HCT116 (cell line): ENCODE measurements at regions not wholly inside any gene's neighbourhood (a gene's known extent, or its start where the extent isn't known, plus 50 kb on each side); places are given as distances from the start of the nearest gene placed in this dataset.
"Not testable (repeated sequence)": the region's sequence is repeated elsewhere in the genome, so short reads cannot be mapped to it uniquely, and the experiment has no call there.

Source experiments
- ATAC-seq: fragments of 200-7000 bp; cut with Tn5 transposase; 2 replicates; pipeline ENCODE4 v1.9.1; 2020; ENCODE audit warnings: mild to moderate bottlenecking, moderate library complexity
- BruUV-seq: library from RNA; stranded (reverse); fragments of 400-500 nt; replicated peaks from 2 replicates; lab custom pipeline; 2021; lab: Mats Ljungman, UMichigan
- CTCF ChIA-PET: fragments of 300-600 bp; sonication (Branson Sonifier 250); formaldehyde crosslinking; loops from one replicate; lab custom pipeline; 2021; ENCODE audit warnings: antibody characterized with exemption; lab: Charles Lee
- POLR2A ChIA-PET: fragments of 300-600, 350-600 bp; sonication (Branson Sonifier 250); formaldehyde crosslinking; loops from one replicate; lab custom pipeline; 2021; ENCODE audit warnings: antibody characterized with exemption; lab: Charles Lee
- RAD21 ChIA-PET, 2 experiments: fragments of 300-600 bp; sonication (Branson Sonifier 250); formaldehyde crosslinking; loops; one replicate each; lab custom pipeline; 2023; ENCODE audit warnings: low total read pairs in 2 of 2; ENCODE audit not compliant: uncharacterized antibody in 2 of 2, unreplicated experiment in 2 of 2, low non-redundant PET in 1 of 2; lab: Charles Lee
- DNase-seq: peaks from one replicate; pipeline ENCODE4 v3.0.0-alpha.2; 2010; ENCODE audit warnings: low read depth, low spot score
- H2AFZ ChIP-seq: fragments of 200-600 bp; shearing (Covaris generic), sonication (generic); 2 replicates; pipeline ENCODE4 v1.6.1; 2017; ENCODE audit warnings: low read depth, mixed run types, mixed read lengths, antibody characterized with exemption, low read length; ENCODE audit not compliant: poor library complexity, severe bottlenecking
- H3K27ac ChIP-seq: 2 replicates; pipeline ENCODE4 v1.5.1; 2012; ENCODE audit warnings: low read depth, low read length
- H3K27me3 ChIP-seq: fragments of 200-600 bp; sonication (generic); 2 replicates; pipeline ENCODE4 v1.6.1; 2016; ENCODE audit warnings: mixed run types, low read length, mixed read lengths; ENCODE audit not compliant: insufficient read depth
- H3K36me3 ChIP-seq, 2 experiments: fragments of 200-500 bp in 1 of 2; fragments of 200-600 bp in 1 of 2; sonication (Bioruptor generic) in 1 of 2; sonication (generic) in 1 of 2; 2 replicates each; pipeline versions ENCODE4 v1.5.1 to v1.6.1; 2014 to 2016; ENCODE audit warnings: low read length in 2 of 2, inconsistent platforms in 1 of 2, mixed read lengths in 1 of 2, mixed run types in 1 of 2; ENCODE audit not compliant: insufficient read depth in 2 of 2, control insufficient read depth in 1 of 2
- H3K4me1 ChIP-seq, 2 experiments: fragments of 200-600 bp in 1 of 2; sonication (generic) in 1 of 2; 2 replicates each; pipeline versions ENCODE4 v1.5.1 to v1.6.1; 2012 to 2017; ENCODE audit warnings: low read length in 2 of 2, inconsistent platforms in 1 of 2, mild to moderate bottlenecking in 1 of 2, mixed read lengths in 1 of 2, mixed run types in 1 of 2, moderate library complexity in 1 of 2; ENCODE audit not compliant: insufficient read depth in 2 of 2, control insufficient read depth in 1 of 2
- H3K4me2 ChIP-seq: fragments of 200-600 bp; sonication (generic); 2 replicates; pipeline ENCODE4 v1.6.1; 2017; ENCODE audit warnings: mixed run types, low read length, mixed read lengths
- H3K4me3 ChIP-seq, 2 experiments: fragments of 200-600 bp in 1 of 2; sonication (generic) in 1 of 2; replicated peaks in 1 of 2; 2 replicates each; pipeline ENCODE4 v1.5.1; 2011 to 2016; ENCODE audit warnings: low read length in 2 of 2, control low read depth in 1 of 2, low read depth in 1 of 2, mild to moderate bottlenecking in 1 of 2, mixed read lengths in 1 of 2, mixed run types in 1 of 2
- H3K79me2 ChIP-seq: fragments of 200-600 bp; sonication (generic); 2 replicates; pipeline ENCODE4 v1.6.1; 2017; ENCODE audit warnings: mild to moderate bottlenecking, mixed run types, low read length, moderate library complexity, mixed read lengths; ENCODE audit not compliant: insufficient read depth
- H3K9ac ChIP-seq: fragments of 200-600 bp; sonication (generic); 2 replicates; pipeline ENCODE4 v1.6.1; 2016; ENCODE audit warnings: low read length, mixed read lengths
- H3K9me2 ChIP-seq: fragments of 200-600 bp; sonication (generic), shearing (Covaris generic); 2 replicates; pipeline ENCODE4 v1.6.1; 2017; ENCODE audit warnings: mixed run types, mild to moderate bottlenecking, moderate library complexity; ENCODE audit not compliant: insufficient read depth
- H3K9me3 ChIP-seq, 2 experiments: fragments of 200-500 bp in 1 of 2; fragments of 200-600 bp in 1 of 2; sonication (Bioruptor generic) in 1 of 2; sonication (generic) in 1 of 2; 2 replicates each; pipeline ENCODE4 v1.6.1; 2014 to 2017; ENCODE audit warnings: low read length in 2 of 2, mixed read lengths in 2 of 2, inconsistent platforms in 1 of 2, low read depth in 1 of 2, mild to moderate bottlenecking in 1 of 2, mixed run types in 1 of 2, moderate library complexity in 1 of 2; ENCODE audit not compliant: control insufficient read depth in 1 of 2, insufficient read depth in 1 of 2
- H4K20me1 ChIP-seq: fragments of 200-600 bp; sonication (generic), shearing (Covaris generic); 2 replicates; pipeline ENCODE4 v1.6.1; 2017; ENCODE audit warnings: mixed run types, mild to moderate bottlenecking, moderate library complexity; ENCODE audit not compliant: insufficient read depth
- CEBPB ChIP-seq: IDR thresholded peaks from 2 replicates; pipeline ENCODE4 v1.6.1; 2012; ENCODE audit warnings: low read depth
- EGR1 ChIP-seq: IDR thresholded peaks from 2 replicates; pipeline ENCODE4 v1.6.1; 2012; ENCODE audit warnings: low read depth
- ELF1 ChIP-seq: IDR thresholded peaks from 2 replicates; pipeline ENCODE4 v1.6.1; 2012; ENCODE audit warnings: low read depth, borderline replicate concordance
- EZH2 ChIP-seq: fragments of 200-600 bp; sonication (generic); IDR thresholded peaks from 2 replicates; pipeline ENCODE4 v1.6.1; 2017; ENCODE audit warnings: antibody characterized with exemption, mixed run types
- EZH2phosphoT487 ChIP-seq: fragments of 200-600 bp; IDR thresholded peaks from 2 replicates; pipeline ENCODE4 v1.6.1; 2018; ENCODE audit warnings: antibody characterized with exemption, borderline replicate concordance
- FOSL1 ChIP-seq: IDR thresholded peaks from 2 replicates; pipeline ENCODE4 v1.6.1; 2012; ENCODE audit warnings: low read depth
- SIN3A ChIP-seq: IDR thresholded peaks from 2 replicates; pipeline ENCODE4 v1.6.1; 2012; ENCODE audit warnings: low read depth
- YY1 ChIP-seq: IDR thresholded peaks from 2 replicates; pipeline ENCODE4 v1.6.1; 2011; ENCODE audit warnings: low read length, low read depth, moderate library complexity, mild to moderate bottlenecking; ENCODE audit not compliant: insufficient replicate concordance; ENCODE audit errors: extremely low read depth
- ZFX ChIP-seq: fragments of 450-650 bp; IDR thresholded peaks from 2 replicates; pipeline ENCODE4 v1.6.1; 2017
- ZNF274 ChIP-seq: fragments of 200-500 bp; sonication (Bioruptor generic); IDR thresholded peaks from 2 replicates; pipeline ENCODE4 v1.6.1; 2014; ENCODE audit warnings: mild to moderate bottlenecking, low read depth, low read length, inconsistent platforms
- intact Hi-C: fragments of 100-400 bp; cut with micrococcal nuclease; formaldehyde crosslinking; loops from 2 replicates; pipeline ENCODE4 v1.10.0; 2022
- TF ChIP-seq, protein P1 (sequence below): IDR thresholded peaks from 2 replicates; pipeline ENCODE4 v1.6.1; 2011; ENCODE audit warnings: mild to moderate bottlenecking, low read length, moderate library complexity; ENCODE audit not compliant: insufficient replicate concordance; ENCODE audit errors: extremely low read depth
- TF ChIP-seq, protein P2 (sequence below): IDR thresholded peaks from 2 replicates; pipeline ENCODE4 v1.6.1; 2012; ENCODE audit warnings: low read depth

DNA sequence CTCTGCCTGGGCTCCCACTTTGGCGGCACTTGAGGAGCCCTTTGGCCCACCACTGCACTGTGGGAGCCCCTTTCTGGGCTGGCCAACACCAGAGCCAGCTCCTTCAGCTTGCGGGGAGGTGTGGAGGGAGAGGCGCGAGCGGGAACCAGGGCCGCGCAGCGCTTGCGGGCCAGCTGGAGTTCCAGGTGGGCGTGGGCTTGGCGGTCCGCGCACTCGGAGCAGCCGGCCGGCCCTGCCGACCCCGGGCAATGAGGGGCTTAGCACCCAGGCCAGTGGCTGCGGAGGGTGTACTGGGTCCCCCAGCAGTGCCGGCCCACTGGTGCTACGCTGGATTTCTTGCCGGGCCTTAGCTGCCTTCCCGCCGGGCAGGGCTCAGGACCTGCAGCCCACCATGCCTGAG lies 178.2 kb upstream of the MYO3A start:
- H2AFZ ChIP-seq, POLR2A ChIA-PET, H3K79me2 ChIP-seq, DNase-seq, H3K4me3 ChIP-seq, RAD21 ChIA-PET, H3K27me3 ChIP-seq, H3K4me2 ChIP-seq, BruUV-seq, ATAC-seq, H3K4me1 ChIP-seq, intact Hi-C loops, H3K9ac ChIP-seq, H4K20me1 ChIP-seq, CTCF ChIA-PET, H3K9me3 ChIP-seq, H3K36me3 ChIP-seq, H3K9me2 ChIP-seq, H3K27ac ChIP-seq: not testable (repeated sequence)

DNA sequence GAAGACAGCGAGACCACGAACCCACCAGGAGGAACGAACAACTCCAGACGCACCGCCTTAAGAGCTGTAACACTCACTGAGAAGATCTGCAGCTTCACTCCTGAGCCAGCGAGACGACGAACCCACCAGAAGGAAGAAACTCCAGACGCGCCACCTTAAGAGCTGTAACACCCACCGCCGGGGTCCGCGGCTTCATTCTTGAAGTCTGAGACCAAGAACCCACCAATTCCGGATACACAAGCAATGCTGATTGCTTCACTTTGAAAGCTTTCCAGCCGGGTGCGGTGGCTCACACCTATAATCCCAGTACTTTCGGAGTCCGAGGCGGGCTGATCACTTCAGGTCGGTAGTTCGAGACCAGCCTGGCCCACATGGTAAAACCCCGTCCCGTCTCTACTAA lies 177.2 kb upstream of the MYO3A start:
- ChIA-PET POLR2A (no interaction called here), RAD21 (no interaction called here), CTCF (interaction anchor here (1.8 to 1.9 kb wide), 2 partner anchors 119 to 513 kb away, joined by 4 to 6 read pairs; no protein-coding TSS in a partner anchor)
- Histone ChIP-seq H3K27ac (no peak overlapping the region), H2AFZ (no peak overlapping the region), H3K27me3 (no peaks in the 10 kb centered on the region; the same call in 1 of the 2 replicates), H3K36me3 (no peaks in the 10 kb centered on the region), H3K4me1 (no peaks in the 10 kb centered on the region), H3K9ac (no peak overlapping the region), H3K9me2 (no peaks in the 10 kb centered on the region), H4K20me1 (no peaks in the 10 kb centered on the region), H3K79me2 (no peaks in the 10 kb centered on the region), H3K9me3 (no peaks in the 10 kb centered on the region), H3K4me3 (no peak overlapping the region), H3K4me2 (no peak overlapping the region)
- ATAC-seq = no peak
- intact Hi-C loops = no loop called here
- TF ChIP-seq FOSL1 (no peak), EZH2phosphoT487 (no peak), ELF1 (no peak), EGR1 (no peak), YY1 (no peak), SIN3A (no peak), ZNF274 (no peak), EZH2 (no peak), ZFX (no peak), CEBPB (no peak)
- TF ChIP-seq, protein P1, sequence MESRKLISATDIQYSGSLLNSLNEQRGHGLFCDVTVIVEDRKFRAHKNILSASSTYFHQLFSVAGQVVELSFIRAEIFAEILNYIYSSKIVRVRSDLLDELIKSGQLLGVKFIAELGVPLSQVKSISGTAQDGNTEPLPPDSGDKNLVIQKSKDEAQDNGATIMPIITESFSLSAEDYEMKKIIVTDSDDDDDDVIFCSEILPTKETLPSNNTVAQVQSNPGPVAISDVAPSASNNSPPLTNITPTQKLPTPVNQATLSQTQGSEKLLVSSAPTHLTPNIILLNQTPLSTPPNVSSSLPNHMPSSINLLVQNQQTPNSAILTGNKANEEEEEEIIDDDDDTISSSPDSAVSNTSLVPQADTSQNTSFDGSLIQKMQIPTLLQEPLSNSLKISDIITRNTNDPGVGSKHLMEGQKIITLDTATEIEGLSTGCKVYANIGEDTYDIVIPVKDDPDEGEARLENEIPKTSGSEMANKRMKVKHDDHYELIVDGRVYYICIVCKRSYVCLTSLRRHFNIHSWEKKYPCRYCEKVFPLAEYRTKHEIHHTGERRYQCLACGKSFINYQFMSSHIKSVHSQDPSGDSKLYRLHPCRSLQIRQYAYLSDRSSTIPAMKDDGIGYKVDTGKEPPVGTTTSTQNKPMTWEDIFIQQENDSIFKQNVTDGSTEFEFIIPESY = no peak
- TF ChIP-seq, protein P2, sequence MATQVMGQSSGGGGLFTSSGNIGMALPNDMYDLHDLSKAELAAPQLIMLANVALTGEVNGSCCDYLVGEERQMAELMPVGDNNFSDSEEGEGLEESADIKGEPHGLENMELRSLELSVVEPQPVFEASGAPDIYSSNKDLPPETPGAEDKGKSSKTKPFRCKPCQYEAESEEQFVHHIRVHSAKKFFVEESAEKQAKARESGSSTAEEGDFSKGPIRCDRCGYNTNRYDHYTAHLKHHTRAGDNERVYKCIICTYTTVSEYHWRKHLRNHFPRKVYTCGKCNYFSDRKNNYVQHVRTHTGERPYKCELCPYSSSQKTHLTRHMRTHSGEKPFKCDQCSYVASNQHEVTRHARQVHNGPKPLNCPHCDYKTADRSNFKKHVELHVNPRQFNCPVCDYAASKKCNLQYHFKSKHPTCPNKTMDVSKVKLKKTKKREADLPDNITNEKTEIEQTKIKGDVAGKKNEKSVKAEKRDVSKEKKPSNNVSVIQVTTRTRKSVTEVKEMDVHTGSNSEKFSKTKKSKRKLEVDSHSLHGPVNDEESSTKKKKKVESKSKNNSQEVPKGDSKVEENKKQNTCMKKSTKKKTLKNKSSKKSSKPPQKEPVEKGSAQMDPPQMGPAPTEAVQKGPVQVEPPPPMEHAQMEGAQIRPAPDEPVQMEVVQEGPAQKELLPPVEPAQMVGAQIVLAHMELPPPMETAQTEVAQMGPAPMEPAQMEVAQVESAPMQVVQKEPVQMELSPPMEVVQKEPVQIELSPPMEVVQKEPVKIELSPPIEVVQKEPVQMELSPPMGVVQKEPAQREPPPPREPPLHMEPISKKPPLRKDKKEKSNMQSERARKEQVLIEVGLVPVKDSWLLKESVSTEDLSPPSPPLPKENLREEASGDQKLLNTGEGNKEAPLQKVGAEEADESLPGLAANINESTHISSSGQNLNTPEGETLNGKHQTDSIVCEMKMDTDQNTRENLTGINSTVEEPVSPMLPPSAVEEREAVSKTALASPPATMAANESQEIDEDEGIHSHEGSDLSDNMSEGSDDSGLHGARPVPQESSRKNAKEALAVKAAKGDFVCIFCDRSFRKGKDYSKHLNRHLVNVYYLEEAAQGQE = no peak
- BruUV-seq = no TSS peak
- no peak for DNase-seq
